ENCODE measurements at regions not wholly inside any gene's neighbourhood (a gene's known extent, or its start where the extent isn't known, plus 50 kb on each side); places are given as distances from the start of the nearest gene placed in this dataset.

- Histone ChIP-seq H3K4me1 (replicated peaks in 1 of 2) (no peaks in the 10 kb centered on the region), H3K9me3 (replicated peaks in 1 of 3) (no peaks in the 10 kb centered on the region), H3K27ac (no peak overlapping the region), H3K27me3 (no peaks in the 10 kb centered on the region), H3K36me3 (replicated peaks in 1 of 2) (no peaks in the 10 kb centered on the region), H3K4me3 (no peak overlapping the region)
- WGBS, 4 donors: 73 to 85% (median 82%) methylated on average over 3 of the region's 3 CpGs
- TF ChIP-seq POLR2A (IDR thresholded peaks at IDR 0.05) (no peak), CTCF (IDR thresholded peaks at IDR 0.05) (no peak)
- DNase-seq: no peak
- intact Hi-C loops (cut with DNase I): no loop called here
Measured at GRCh38 chr12:97760601-97761000, 298.0 kb downstream of the RMST start.

- intact Hi-C loops (cut with DNase I): no loop called here
- no peak overlapping the region for H3K4me3 ChIP-seq
- WGBS, 4 donors: 61 to 78% (median 73%) methylated on average over 6 of the region's 6 CpGs
- no peaks in the 10 kb centered on the region for H3K4me1 ChIP-seq (replicated peaks in 1 of 2)
- no peaks in the 10 kb centered on the region for H3K27me3 ChIP-seq
- no peaks in the 10 kb centered on the region for H3K9me3 ChIP-seq (replicated peaks in 1 of 3)
- no peaks in the 10 kb centered on the region for H3K36me3 ChIP-seq (replicated peaks in 1 of 2)
- DNase-seq: no peak
- H3K27ac ChIP-seq: no peak overlapping the region
- no peak for TF ChIP-seq POLR2A (IDR thresholded peaks at IDR 0.05)
- no peak for TF ChIP-seq CTCF (IDR thresholded peaks at IDR 0.05)
Measured at GRCh38 chr12:97763113-97763512, 300.5 kb downstream of the RMST start.

- no peaks in the 10 kb centered on the region for H3K27me3 ChIP-seq
- H3K27ac ChIP-seq: no peak overlapping the region
- intact Hi-C loops (cut with DNase I): no loop called here
- H3K9me3 ChIP-seq (replicated peaks in 1 of 3): no peaks in the 10 kb centered on the region
- H3K4me3 ChIP-seq: no peak overlapping the region
- no peak for DNase-seq
- no peaks in the 10 kb centered on the region for H3K4me1 ChIP-seq (replicated peaks in 1 of 2)
- TF ChIP-seq CTCF (IDR thresholded peaks at IDR 0.05): no peak
- no peak for TF ChIP-seq POLR2A (IDR thresholded peaks at IDR 0.05)
- H3K36me3 ChIP-seq (replicated peaks in 1 of 2): no peaks in the 10 kb centered on the region
Measured at GRCh38 chr12:97764700-97765099, 302.1 kb downstream of the RMST start.

- Histone ChIP-seq H3K4me1 (replicated peaks in 1 of 2) (no peaks in the 10 kb centered on the region), H3K27me3 (no peaks in the 10 kb centered on the region), H3K36me3 (replicated peaks in 1 of 2) (no peaks in the 10 kb centered on the region), H3K4me3 (no peak overlapping the region), H3K9me3 (replicated peaks in 1 of 3) (no peaks in the 10 kb centered on the region), H3K27ac (no peak overlapping the region)
- no peak for TF ChIP-seq CTCF (IDR thresholded peaks at IDR 0.05)
- no peak for TF ChIP-seq POLR2A (IDR thresholded peaks at IDR 0.05)
- no peak for DNase-seq
- WGBS, 4 donors: 32 to 40% (median 34%) methylated on average over 2 of the region's 2 CpGs
- intact Hi-C loops (cut with DNase I): no loop called here
Measured at GRCh38 chr12:97767347-97767746, 304.7 kb downstream of the RMST start.

All from adrenal gland (tissue), 9 donors.